Dedifferentiated amniotic fluid mesenchymal stem cell (primary cell): ENCODE measurements at regions not wholly inside any gene's neighbourhood (a gene's known extent, or its start where the extent isn't known, plus 50 kb on each side); places are given as distances from the start of the nearest gene placed in this dataset.

Experiments used
- DNase-seq: peaks from one replicate; pipeline ENCODE4 v3.0.0-alpha.2; 2016; ENCODE audit errors: extremely low spot score

GRCh38 chr16:82497139-82497538 is 129.6 kb upstream of the CDH13 start:
- DNase-seq: no peak

- no peak for DNase-seq
Measured at GRCh38 chr16:82488460-82488859, 138.3 kb upstream of the CDH13 start.

- no peak for DNase-seq
Measured at GRCh38 chr16:82481455-82481854, 145.3 kb upstream of the CDH13 start.

GRCh38 chr16:82476786-82477185 is 150.0 kb upstream of the CDH13 start:
- no peak for DNase-seq

- no peak for DNase-seq
Measured at GRCh38 chr16:82470620-82471152, 156.1 kb upstream of the CDH13 start.

GRCh38 chr16:82470016-82470415 is 156.8 kb upstream of the CDH13 start:
- no peak for DNase-seq

GRCh38 chr16:82464187-82464586 is 162.6 kb upstream of the CDH13 start:
- DNase-seq: no peak

GRCh38 chr16:82460766-82461165 is 166.0 kb upstream of the CDH13 start:
- no peak for DNase-seq

- DNase-seq: no peak
Measured at GRCh38 chr16:82459580-82460256, 167.1 kb upstream of the CDH13 start.

- peak; percentile 48 for DNase-seq
Measured at GRCh38 chr16:82456683-82457082, 170.1 kb upstream of the CDH13 start.

- DNase-seq: no peak
Measured at GRCh38 chr16:82454566-82454965, 172.2 kb upstream of the CDH13 start.

GRCh38 chr16:82454152-82454551 is 172.6 kb upstream of the CDH13 start:
- DNase-seq: no peak

GRCh38 chr16:82452004-82452756 is 174.6 kb upstream of the CDH13 start:
- no peak for DNase-seq

- no peak for DNase-seq
Measured at GRCh38 chr16:82451449-82451848, 175.3 kb upstream of the CDH13 start.

- DNase-seq: no peak
Measured at GRCh38 chr16:82440336-82440735, 186.4 kb upstream of the CDH13 start.

GRCh38 chr16:82439678-82440293 is 187.0 kb upstream of the CDH13 start:
- DNase-seq: no peak

- DNase-seq: no peak
Measured at GRCh38 chr16:82433042-82433441, 193.7 kb upstream of the CDH13 start.

GRCh38 chr16:82432261-82432660 is 194.5 kb upstream of the CDH13 start:
- DNase-seq: no peak

- no peak for DNase-seq
Measured at GRCh38 chr16:82425661-82426060, 201.1 kb upstream of the CDH13 start.

- no peak for DNase-seq
Measured at GRCh38 chr16:82421851-82422250, 204.9 kb upstream of the CDH13 start.

GRCh38 chr16:82419332-82419731 is 207.4 kb upstream of the CDH13 start:
- DNase-seq: no peak

GRCh38 chr16:82414476-82414875 is 212.3 kb upstream of the CDH13 start:
- DNase-seq: no peak

GRCh38 chr16:82412770-82413169 is 214.0 kb upstream of the CDH13 start:
- no peak for DNase-seq
